H1 (cell line): ENCODE measurements at regions not wholly inside any gene's neighbourhood (a gene's known extent, or its start where the extent isn't known, plus 50 kb on each side); places are given as distances from the start of the nearest gene placed in this dataset.

Source experiments
- CTCF ChIA-PET: fragments of 300-600 bp; sonication (Branson Sonifier 250); formaldehyde crosslinking; loops from one replicate; lab custom pipeline; 2021; ENCODE audit not compliant: partially characterized antibody; lab: Charles Lee
- POLR2A ChIA-PET: fragments of 300-600 bp; sonication (Branson Sonifier 250); formaldehyde crosslinking; loops from one replicate; lab custom pipeline; 2021; ENCODE audit warnings: inconsistent platforms; ENCODE audit not compliant: partially characterized antibody; lab: Charles Lee
- DNase-seq, 2 experiments: peaks; one replicate each; pipeline versions ENCODE4 v3.0.0 to v3.0.0-alpha.2; 2010 to 2022; ENCODE audit warnings: low spot score in 2 of 2, low read depth in 1 of 2, mixed read lengths in 1 of 2
- FAIRE-seq: peaks from 2 replicates; lab custom pipeline; 2011; peaks lifted over from hg19 to GRCh38; lab: Jason Lieb, UNC
- H2AFZ ChIP-seq: 2 replicates; pipeline ENCODE4 v1.8.1; 2012; ENCODE audit warnings: low read length, inconsistent platforms
- H2AK5ac ChIP-seq: 2 replicates; pipeline ENCODE4 v1.6.1; 2013; ENCODE audit warnings: low read depth, low read length
- H2BK120ac ChIP-seq: replicated peaks from 2 replicates; pipeline ENCODE3; 2013; ENCODE audit warnings: low read depth, low read length, inconsistent platforms
- H2BK12ac ChIP-seq: 2 replicates; pipeline ENCODE4 v1.6.1; 2013; ENCODE audit warnings: low read depth, low read length
- H2BK15ac ChIP-seq: 2 replicates; pipeline ENCODE4 v1.6.1; 2013; ENCODE audit warnings: low read length
- H2BK20ac ChIP-seq: 2 replicates; pipeline ENCODE4 v1.6.1; 2013; ENCODE audit warnings: low read length
- H2BK5ac ChIP-seq: 2 replicates; pipeline ENCODE4 v1.6.1; 2013; ENCODE audit warnings: low read depth, low read length
- H3K14ac ChIP-seq: 2 replicates; pipeline ENCODE4 v1.6.1; 2013; ENCODE audit warnings: inconsistent platforms; ENCODE audit not compliant: insufficient read length
- H3K18ac ChIP-seq: 2 replicates; pipeline ENCODE4 v1.6.1; 2013; ENCODE audit warnings: low read length; ENCODE audit errors: extremely low read depth
- H3K23ac ChIP-seq: 2 replicates; pipeline ENCODE4 v1.6.1; 2013; ENCODE audit warnings: inconsistent platforms; ENCODE audit not compliant: insufficient read length
- H3K23me2 ChIP-seq: 2 replicates; pipeline ENCODE4 v1.6.1; 2013; ENCODE audit warnings: low read depth, low read length
- H3K27ac ChIP-seq: 2 replicates; pipeline ENCODE4 v1.6.1; 2011; ENCODE audit warnings: low read depth, low read length, inconsistent platforms
- H3K27me3 ChIP-seq, 4 experiments: replicated peaks in 1 of 4; 1 replicate in 1 of 4; 2 replicates in 3 of 4; pipeline versions ENCODE4 v1.6.1 to v1.8.1; 2011 to 2013; ENCODE audit warnings: low read length in 3 of 4, mild to moderate bottlenecking in 3 of 4, inconsistent platforms in 2 of 4, mixed read lengths in 2 of 4, moderate library complexity in 1 of 4; ENCODE audit not compliant: control insufficient read depth in 3 of 4, insufficient read depth in 3 of 4; ENCODE audit errors: extremely low read depth in 1 of 4
- H3K36me3 ChIP-seq, 4 experiments: 2 replicates each; pipeline versions ENCODE4 v1.6.1 to v1.8.1; 2011 to 2013; ENCODE audit warnings: mild to moderate bottlenecking in 4 of 4, low read length in 3 of 4, moderate library complexity in 2 of 4, control low read depth in 1 of 4, inconsistent platforms in 1 of 4; ENCODE audit not compliant: insufficient read depth in 4 of 4, control insufficient read depth in 2 of 4
- H3K4ac ChIP-seq: replicated peaks from 2 replicates; pipeline ENCODE3; 2013; ENCODE audit warnings: low read length, low read depth, mixed read lengths, inconsistent platforms; ENCODE audit not compliant: insufficient read length
- H3K4me1 ChIP-seq, 4 experiments: replicated peaks in 1 of 4; 1 replicate in 1 of 4; 2 replicates in 3 of 4; pipeline versions ENCODE4 v1.6.1 to v1.8.1; 2011 to 2013; ENCODE audit warnings: low read length in 3 of 4, inconsistent platforms in 2 of 4, mixed read lengths in 1 of 4; ENCODE audit not compliant: insufficient read depth in 4 of 4, control insufficient read depth in 3 of 4
- H3K4me2 ChIP-seq, 2 experiments: 2 replicates each; pipeline versions ENCODE4 v1.6.1 to v1.8.1; 2011 to 2013; ENCODE audit warnings: low read depth in 2 of 2, low read length in 2 of 2, control low read depth in 1 of 2, inconsistent platforms in 1 of 2, mild to moderate bottlenecking in 1 of 2; ENCODE audit not compliant: insufficient read depth in 1 of 2
- H3K4me3 ChIP-seq, 4 experiments: fragments of 200-600, 300-600 bp in 1 of 4; sonication (generic), shearing (Covaris generic), sonication (Bioruptor Twin) in 1 of 4; 2 replicates each; pipeline versions ENCODE4 v1.5.1 to v1.8.1; 2011 to 2016; ENCODE audit warnings: low read length in 4 of 4, low read depth in 3 of 4, control low read depth in 2 of 4, inconsistent platforms in 2 of 4, mild to moderate bottlenecking in 2 of 4, mixed read lengths in 1 of 4, moderate library complexity in 1 of 4; ENCODE audit not compliant: insufficient read depth in 2 of 4; ENCODE audit errors: extremely low read depth in 1 of 4
- H3K56ac ChIP-seq: replicated peaks from 2 replicates; pipeline ENCODE3; 2013; ENCODE audit warnings: low read depth, mild to moderate bottlenecking, mixed read lengths, low read length, inconsistent platforms; ENCODE audit not compliant: insufficient read length
- H3K79me1 ChIP-seq: 2 replicates; pipeline ENCODE4 v1.6.1; 2013; ENCODE audit warnings: low read depth, low read length, control low read depth
- H3K79me2 ChIP-seq, 2 experiments: 2 replicates each; pipeline versions ENCODE4 v1.6.1 to v1.8.1; 2012 to 2013; ENCODE audit warnings: low read length in 2 of 2, mild to moderate bottlenecking in 2 of 2, inconsistent platforms in 1 of 2; ENCODE audit not compliant: insufficient read depth in 2 of 2, control insufficient read depth in 1 of 2
- H3K9ac ChIP-seq, 4 experiments: replicated peaks in 1 of 4; 1 replicate in 1 of 4; 2 replicates in 3 of 4; pipeline versions ENCODE4 v1.6.1 to v1.8.1; 2011 to 2013; ENCODE audit warnings: low read depth in 3 of 4, low read length in 3 of 4, control low read depth in 2 of 4, mild to moderate bottlenecking in 2 of 4, moderate library complexity in 2 of 4, inconsistent platforms in 1 of 4; ENCODE audit errors: extremely low read depth in 1 of 4
- H3K9me3 ChIP-seq, 2 experiments: 2 replicates each; pipeline versions ENCODE4 v1.6.1 to v1.8.1; 2012 to 2013; ENCODE audit warnings: mild to moderate bottlenecking in 2 of 2, moderate library complexity in 2 of 2, control low read depth in 1 of 2, inconsistent platforms in 1 of 2, low read depth in 1 of 2, low read length in 1 of 2, mixed read lengths in 1 of 2; ENCODE audit not compliant: insufficient read depth in 2 of 2
- H4K20me1 ChIP-seq, 2 experiments: replicated peaks in 1 of 2; 2 replicates each; pipeline versions ENCODE3 to v1.8.1; 2011 to 2013; ENCODE audit warnings: inconsistent platforms in 2 of 2, low read length in 2 of 2, mild to moderate bottlenecking in 1 of 2; ENCODE audit not compliant: insufficient read depth in 2 of 2, control insufficient read depth in 1 of 2
- H4K5ac ChIP-seq: 2 replicates; pipeline ENCODE4 v1.6.1; 2013; ENCODE audit warnings: low read length, low read depth, mixed read lengths, inconsistent platforms; ENCODE audit not compliant: insufficient read length
- H4K8ac ChIP-seq: 2 replicates; pipeline ENCODE4 v1.8.0; 2013; ENCODE audit warnings: mild to moderate bottlenecking, moderate library complexity, low read length, inconsistent platforms; ENCODE audit not compliant: insufficient read depth; ENCODE audit errors: extremely low read depth
- H4K91ac ChIP-seq: replicated peaks from 2 replicates; pipeline ENCODE3; 2013; ENCODE audit warnings: low read length, mixed read lengths, inconsistent platforms; ENCODE audit not compliant: insufficient read length
- FOSL1 ChIP-seq: IDR thresholded peaks from 2 replicates; pipeline ENCODE4 v1.6.1; 2011; ENCODE audit warnings: mild to moderate bottlenecking, low read depth, low read length, moderate library complexity; ENCODE audit not compliant: insufficient read depth
- KDM1A ChIP-seq: fragments of 200-600, 300-600 bp; sonication (generic); IDR thresholded peaks from 2 replicates; pipeline ENCODE4 v1.7.1; 2016; ENCODE audit warnings: mild to moderate bottlenecking, low read length, borderline replicate concordance
- KDM4A ChIP-seq: IDR thresholded peaks from one replicate; pipeline ENCODE4 v1.7.1; 2012; ENCODE audit warnings: low read depth, mild to moderate bottlenecking, moderate library complexity, low read length, inconsistent platforms; ENCODE audit not compliant: severe bottlenecking
- RXRA ChIP-seq: IDR thresholded peaks from 2 replicates; pipeline ENCODE4 v1.6.1; 2011; ENCODE audit warnings: low read depth, mild to moderate bottlenecking, low read length, moderate library complexity; ENCODE audit not compliant: insufficient read depth
- SP2 ChIP-seq: IDR thresholded peaks from 2 replicates; pipeline ENCODE4 v1.6.1; 2012; ENCODE audit warnings: mild to moderate bottlenecking, low read length, inconsistent platforms
- WGBS, 2 experiments: shearing (Covaris generic) in 1 of 2; methylation state at CpG; one replicate each; pipeline versions ENCODE4 v1.1.6 to v1.1.7; 2013 to 2015; ENCODE audit warnings: low lambda C conversion rate in 2 of 2, mixed read lengths in 2 of 2, inconsistent platforms in 1 of 2, low coverage in 1 of 2, missing lambda C conversion rate in 1 of 2; ENCODE audit not compliant: insufficient replicate concordance in 2 of 2, insufficient coverage in 1 of 2, insufficient read length in 1 of 2; ENCODE audit errors: extremely low coverage in 1 of 2, missing lambda C conversion rate in 1 of 2; 5-methylcytosine and 5-hydroxymethylcytosine counted together

DNA sequence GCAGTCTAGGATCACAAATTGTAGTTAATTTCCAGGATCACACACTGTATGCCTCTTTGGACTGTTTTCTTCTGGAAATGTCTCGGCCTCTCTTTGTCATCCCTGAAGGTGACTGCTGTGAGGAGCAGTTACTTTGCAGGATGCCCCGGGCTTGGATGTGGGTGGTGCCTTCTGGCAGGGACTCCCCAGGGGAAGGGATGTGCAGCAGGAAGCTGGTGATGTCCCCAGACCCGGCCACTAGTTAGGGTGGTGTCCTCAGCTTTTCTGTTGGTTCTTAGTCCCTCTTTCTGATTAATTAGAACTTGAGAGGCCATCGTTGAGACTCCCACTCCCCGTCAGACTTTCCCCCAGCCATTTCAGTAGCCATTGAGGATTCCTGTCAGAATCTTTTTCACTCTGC is 286.6 kb upstream of the HDAC4 start:
- Histone ChIP-seq H2BK15ac (no peak overlapping the region), H2AFZ (no peak overlapping the region), H3K23ac (no peak overlapping the region), H3K27ac (no peak overlapping the region), H3K4me1 (peaks cover 0 to 6% (median 4%) of the 10 kb centered on the region in 4 experiments; a peak in 3 of 7 replicates), H4K91ac (no peak overlapping the region), H2BK20ac (no peak overlapping the region), H3K14ac (no peak overlapping the region), H2AK5ac (no peak overlapping the region), H3K56ac (no peak overlapping the region), H3K27me3 (no peaks in the 10 kb centered on the region), H4K8ac (no peak overlapping the region), H2BK12ac (no peak overlapping the region), H3K36me3 (no peaks in the 10 kb centered on the region), H3K4ac (no peak overlapping the region), H3K23me2 (no peaks in the 10 kb centered on the region), H2BK120ac (no peak overlapping the region), H3K4me3 (no peak overlapping the region), H4K5ac (no peak overlapping the region), H3K9me3 (no peaks in the 10 kb centered on the region), H3K79me1 (no peaks in the 10 kb centered on the region), H3K79me2 (no peaks in the 10 kb centered on the region), H3K18ac (no peak overlapping the region), H2BK5ac (no peak overlapping the region), H3K9ac (no peak overlapping the region), H4K20me1 (no peaks in the 10 kb centered on the region), H3K4me2 (no peak overlapping the region)
- no peak for FAIRE-seq
- WGBS, 2 experiments = 89% methylated on average over 5 of the region's 5 CpGs; no CpG with 5 or more reads in 1 of the 2 experiments
- no peak for DNase-seq
- POLR2A ChIA-PET = no interaction called here
- CTCF ChIA-PET = no interaction called here
- TF ChIP-seq KDM4A = no peak
- no peak for TF ChIP-seq SP2
- no peak for TF ChIP-seq FOSL1
- TF ChIP-seq KDM1A = no peak
- TF ChIP-seq RXRA = no peak
